ENCODE measurements at regions not wholly inside any gene's neighbourhood (a gene's known extent, or its start where the extent isn't known, plus 50 kb on each side); places are given as distances from the start of the nearest gene placed in this dataset.

DNA sequence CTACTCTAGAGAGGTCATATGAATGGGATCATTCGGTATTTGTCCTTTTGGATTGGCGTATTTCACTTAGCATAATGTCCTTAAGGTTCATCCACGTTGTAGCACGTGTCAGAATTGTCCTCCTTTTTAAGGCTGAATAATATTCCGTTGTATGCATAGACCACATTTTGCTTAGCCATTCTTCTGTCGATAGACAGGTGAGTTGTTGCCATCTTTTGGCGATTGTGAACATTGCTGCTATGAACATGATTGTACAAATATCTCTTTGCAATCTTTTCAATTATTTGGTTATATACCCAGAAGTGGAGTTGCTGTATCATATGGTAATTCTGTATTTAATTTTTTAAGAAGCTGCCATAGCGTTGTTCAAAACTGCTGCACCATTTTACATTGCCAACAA, 52.4 kb upstream of the GOLGA8J start:
- Histone ChIP-seq H3K36me3 (no peaks in the 10 kb centered on the region), H3K4me3 (no peak overlapping the region), H3K27ac (no peak overlapping the region), H3K27me3 (no peaks in the 10 kb centered on the region), H3K9me3 (no peaks in the 10 kb centered on the region), H3K4me1 (no peaks in the 10 kb centered on the region)
- no peak for TF ChIP-seq POLR2A (IDR thresholded peaks at IDR 0.05)
- TF ChIP-seq, protein P1, sequence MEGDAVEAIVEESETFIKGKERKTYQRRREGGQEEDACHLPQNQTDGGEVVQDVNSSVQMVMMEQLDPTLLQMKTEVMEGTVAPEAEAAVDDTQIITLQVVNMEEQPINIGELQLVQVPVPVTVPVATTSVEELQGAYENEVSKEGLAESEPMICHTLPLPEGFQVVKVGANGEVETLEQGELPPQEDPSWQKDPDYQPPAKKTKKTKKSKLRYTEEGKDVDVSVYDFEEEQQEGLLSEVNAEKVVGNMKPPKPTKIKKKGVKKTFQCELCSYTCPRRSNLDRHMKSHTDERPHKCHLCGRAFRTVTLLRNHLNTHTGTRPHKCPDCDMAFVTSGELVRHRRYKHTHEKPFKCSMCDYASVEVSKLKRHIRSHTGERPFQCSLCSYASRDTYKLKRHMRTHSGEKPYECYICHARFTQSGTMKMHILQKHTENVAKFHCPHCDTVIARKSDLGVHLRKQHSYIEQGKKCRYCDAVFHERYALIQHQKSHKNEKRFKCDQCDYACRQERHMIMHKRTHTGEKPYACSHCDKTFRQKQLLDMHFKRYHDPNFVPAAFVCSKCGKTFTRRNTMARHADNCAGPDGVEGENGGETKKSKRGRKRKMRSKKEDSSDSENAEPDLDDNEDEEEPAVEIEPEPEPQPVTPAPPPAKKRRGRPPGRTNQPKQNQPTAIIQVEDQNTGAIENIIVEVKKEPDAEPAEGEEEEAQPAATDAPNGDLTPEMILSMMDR (IDR thresholded peaks at IDR 0.05) = peak in 3 of 6 experiments; percentile 23 to 37 (median 24)
- no peak for DNase-seq

DNA sequence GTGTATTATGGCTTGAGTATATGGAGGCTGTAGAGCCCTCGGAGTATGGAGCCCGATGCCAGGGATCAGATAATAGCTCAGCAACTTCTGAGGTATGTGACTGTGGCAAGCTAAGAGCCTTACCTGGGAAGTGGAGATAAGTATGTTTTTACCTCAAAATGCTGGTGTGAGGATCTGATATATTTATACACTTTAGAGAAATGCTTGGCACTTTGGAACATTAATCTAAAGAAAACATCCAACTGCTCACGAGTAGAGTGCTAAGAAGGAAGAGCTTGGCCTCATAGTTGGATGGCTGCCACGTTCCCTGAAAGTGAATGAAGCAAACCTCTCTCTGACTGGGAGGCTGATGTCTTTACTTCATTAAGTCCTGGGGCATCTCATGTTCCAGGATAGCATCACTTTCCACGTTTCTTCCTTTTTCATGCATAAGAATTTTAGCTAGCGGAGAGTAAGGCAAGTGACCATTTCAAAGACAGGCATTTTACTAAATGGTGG, 58.9 kb upstream of the GOLGA8J start:
- Histone ChIP-seq H3K36me3 (no peaks in the 10 kb centered on the region), H3K27ac (no peak overlapping the region), H3K4me1 (no peaks in the 10 kb centered on the region), H3K27me3 (no peaks in the 10 kb centered on the region), H3K9me3 (no peaks in the 10 kb centered on the region), H3K4me3 (no peak overlapping the region)
- DNase-seq = no peak
- TF ChIP-seq POLR2A (IDR thresholded peaks at IDR 0.05) = no peak
- TF ChIP-seq, protein P1 (IDR thresholded peaks at IDR 0.05) = no peak

DNA sequence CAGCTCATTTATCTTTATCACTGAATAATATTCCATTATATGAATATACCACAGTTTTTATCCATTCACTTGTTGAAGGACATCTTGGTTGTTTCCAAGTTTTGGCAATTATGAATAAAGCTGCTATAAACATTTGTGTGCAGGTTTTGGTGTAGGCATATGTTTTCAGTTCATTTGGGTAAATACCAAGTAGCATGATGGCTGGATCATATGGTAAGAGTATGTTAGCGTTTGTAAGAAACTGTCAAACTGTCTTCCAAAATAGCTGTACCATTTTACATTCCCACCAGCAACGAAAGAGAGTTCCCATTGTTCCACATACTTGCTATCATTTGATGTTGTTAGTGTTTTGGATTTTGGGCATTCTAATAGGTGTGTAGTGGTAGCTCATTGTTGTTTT, 72.0 kb upstream of the GOLGA8J start:
- H3K36me3 ChIP-seq = no peaks in the 10 kb centered on the region
- no peak for DNase-seq
- TF ChIP-seq POLR2A (IDR thresholded peaks at IDR 0.05) = no peak
- TF ChIP-seq, protein P1 (IDR thresholded peaks at IDR 0.05) = no peak

DNA sequence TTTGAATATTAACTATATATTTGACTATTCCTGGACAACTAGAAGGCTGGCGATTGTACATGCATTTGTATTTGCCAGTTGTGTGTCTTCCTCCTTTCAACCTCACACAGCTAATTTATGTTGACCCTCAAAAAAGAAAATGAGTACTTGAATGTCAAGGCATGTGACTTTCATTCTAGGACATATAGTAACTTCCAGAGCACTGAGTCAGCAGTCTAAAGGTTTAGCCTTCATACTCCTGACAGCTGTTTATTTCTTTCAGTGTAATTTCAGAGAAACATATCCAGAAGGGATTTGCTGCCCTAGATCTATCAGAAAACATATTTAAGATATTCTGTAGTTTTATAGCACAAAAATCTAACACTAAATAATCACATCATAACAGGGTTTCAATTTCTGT, 74.6 kb upstream of the GOLGA8J start:
- Histone ChIP-seq H3K4me3 (no peak overlapping the region), H3K4me1 (no peaks in the 10 kb centered on the region), H3K27ac (no peak overlapping the region), H3K36me3 (no peaks in the 10 kb centered on the region), H3K9me3 (no peaks in the 10 kb centered on the region), H3K27me3 (no peaks in the 10 kb centered on the region)
- no peak for DNase-seq
- TF ChIP-seq, protein P1 (IDR thresholded peaks at IDR 0.05) = no peak
- TF ChIP-seq POLR2A (IDR thresholded peaks at IDR 0.05) = no peak

More for the DNA sequence above, 72.0 kb upstream of the GOLGA8J start:
- Histone ChIP-seq H3K4me1 (no peaks in the 10 kb centered on the region), H3K27me3 (no peaks in the 10 kb centered on the region), H3K27ac (no peak overlapping the region), H3K9me3 (no peaks in the 10 kb centered on the region), H3K4me3 (no peak overlapping the region)

DNA sequence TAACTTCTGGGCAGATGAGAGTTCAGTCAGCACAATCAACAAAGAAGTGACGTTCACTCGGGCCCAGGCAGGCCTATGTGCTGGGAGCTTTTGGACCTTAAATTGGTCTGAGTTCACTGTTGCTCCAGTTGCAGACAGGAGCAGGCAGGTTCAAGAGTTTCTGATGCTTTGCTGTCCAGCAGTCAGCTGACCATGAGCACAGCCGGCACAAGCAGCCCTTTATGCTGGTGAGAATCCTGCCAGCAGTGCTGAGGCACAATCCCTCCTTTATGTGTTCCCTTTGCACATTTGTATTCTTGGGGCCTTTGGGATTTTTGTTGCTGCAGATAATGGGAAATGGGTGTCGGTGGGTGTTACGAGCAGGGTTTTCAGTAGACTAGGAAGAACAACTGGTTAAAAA, 81.2 kb upstream of the GOLGA8J start:
- no peaks in the 10 kb centered on the region for H3K27me3 ChIP-seq
- H3K4me1 ChIP-seq = peaks cover 0 to 4% (median 0%) of the 10 kb centered on the region in 4 donors
- DNase-seq = no peak
- no peak overlapping the region for H3K4me3 ChIP-seq
- no peaks in the 10 kb centered on the region for H3K9me3 ChIP-seq
- H3K27ac ChIP-seq = no peak overlapping the region
- TF ChIP-seq POLR2A (IDR thresholded peaks at IDR 0.05) = no peak
- TF ChIP-seq, protein P1 (IDR thresholded peaks at IDR 0.05) = no peak
- H3K36me3 ChIP-seq = no peaks in the 10 kb centered on the region

DNA sequence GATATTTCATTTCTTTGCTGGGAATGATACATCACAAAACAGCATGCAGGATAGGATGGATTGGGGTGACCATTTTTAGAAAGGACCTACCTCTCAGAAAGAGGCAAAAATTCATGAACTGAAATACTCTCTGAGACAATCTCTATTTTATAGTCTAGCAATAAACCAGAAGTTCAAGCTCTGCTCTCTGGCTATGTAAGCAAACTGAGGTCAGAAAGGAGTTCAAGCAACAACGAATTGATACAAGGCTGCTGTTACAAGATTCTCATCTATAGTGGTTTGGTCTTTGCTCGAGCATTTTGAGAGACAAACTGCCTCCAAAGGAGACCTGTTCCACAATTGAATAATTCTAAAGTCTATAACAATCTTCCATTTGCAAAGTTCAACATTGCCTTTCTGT, 84.7 kb upstream of the GOLGA8J start:
- H3K27me3 ChIP-seq = no peaks in the 10 kb centered on the region
- no peak for DNase-seq
- no peak overlapping the region for H3K4me3 ChIP-seq
- TF ChIP-seq POLR2A (IDR thresholded peaks at IDR 0.05) = no peak
- TF ChIP-seq, protein P1 (IDR thresholded peaks at IDR 0.05) = no peak
- H3K4me1 ChIP-seq = peaks cover 0 to 4% (median 0%) of the 10 kb centered on the region in 4 donors
- no peak overlapping the region for H3K27ac ChIP-seq
- no peaks in the 10 kb centered on the region for H3K9me3 ChIP-seq
- H3K36me3 ChIP-seq = no peaks in the 10 kb centered on the region

All from Peyer's patch (tissue), 4 donors.